IMR-90 (cell line): ENCODE measurements at regions not wholly inside any gene's neighbourhood (a gene's known extent, or its start where the extent isn't known, plus 50 kb on each side); places are given as distances from the start of the nearest gene placed in this dataset.

Experiments
- ATAC-seq: fragments of 200-7000 bp; cut with Tn5 transposase; 2 replicates; pipeline ENCODE4 v1.9.1; 2020; ENCODE audit warnings: low read depth, mild to moderate bottlenecking, moderate library complexity
- BruUV-seq: library from RNA; stranded (reverse); fragments of 400-500 nt; replicated peaks from 2 replicates; lab custom pipeline; 2021; lab: Mats Ljungman, UMichigan
- CTCF ChIA-PET: fragments of 300-600 bp; formaldehyde crosslinking; extraction: SDS; loops from one replicate; lab custom pipeline; 2021; ENCODE audit warnings: antibody characterized with exemption; lab: Yijun Ruan, JAX
- POLR2A ChIA-PET: fragments of 300-600 bp; sonication (Branson Sonifier 250); formaldehyde crosslinking; loops from one replicate; lab custom pipeline; 2022; ENCODE audit warnings: antibody characterized with exemption; ENCODE audit not compliant: unreplicated experiment; lab: Charles Lee
- DNase-seq: peaks from one replicate; pipeline ENCODE4 v3.0.0; 2013
- H2AFZ ChIP-seq: replicated peaks from 2 replicates; pipeline ENCODE3; 2013; ENCODE audit warnings: low read length, mild to moderate bottlenecking; ENCODE audit not compliant: poor library complexity
- H2AK5ac ChIP-seq: 2 replicates; pipeline ENCODE4 v1.6.1; 2013; ENCODE audit warnings: low read depth, low read length, inconsistent platforms
- H2AK9ac ChIP-seq: replicated peaks from 2 replicates; pipeline ENCODE3; 2013; ENCODE audit warnings: mild to moderate bottlenecking, low read depth, low read length, moderate library complexity; ENCODE audit not compliant: poor library complexity
- H2BK120ac ChIP-seq: 2 replicates; pipeline ENCODE4 v1.6.1; 2013; ENCODE audit warnings: low read depth, low read length, inconsistent platforms
- H2BK15ac ChIP-seq: 3 replicates; pipeline ENCODE4 v1.6.1; 2013; ENCODE audit warnings: low read depth, low read length, inconsistent platforms
- H2BK20ac ChIP-seq: 2 replicates; pipeline ENCODE4 v1.6.1; 2013; ENCODE audit warnings: low read depth, mild to moderate bottlenecking, inconsistent platforms, low read length, moderate library complexity
- H2BK5ac ChIP-seq: 2 replicates; pipeline ENCODE4 v1.6.1; 2013; ENCODE audit warnings: mild to moderate bottlenecking, low read depth, low read length, inconsistent platforms; ENCODE audit not compliant: poor library complexity, severe bottlenecking
- H3K14ac ChIP-seq: replicated peaks from 2 replicates; pipeline ENCODE4 v1.6.1; 2013; ENCODE audit warnings: low read depth, low read length, inconsistent platforms
- H3K18ac ChIP-seq: 2 replicates; pipeline ENCODE4 v1.6.1; 2013; ENCODE audit warnings: low read depth, low read length, control low read depth
- H3K23ac ChIP-seq: 2 replicates; pipeline ENCODE4 v1.6.1; 2013; ENCODE audit warnings: low read depth, low read length, inconsistent platforms
- H3K27ac ChIP-seq: 2 replicates; pipeline ENCODE4 v1.5.1; 2013; ENCODE audit warnings: mild to moderate bottlenecking, control low read depth, low read length; ENCODE audit not compliant: insufficient read depth
- H3K27me3 ChIP-seq: 2 replicates; pipeline ENCODE4 v1.6.1; 2013; ENCODE audit warnings: low read length; ENCODE audit not compliant: control insufficient read depth, insufficient read depth
- H3K36me3 ChIP-seq: 2 replicates; pipeline ENCODE4 v1.6.1; 2013; ENCODE audit warnings: low read length, mixed read lengths; ENCODE audit not compliant: control insufficient read depth, insufficient read depth
- H3K4ac ChIP-seq: 2 replicates; pipeline ENCODE4 v1.6.1; 2013; ENCODE audit warnings: low read depth, low read length, inconsistent platforms
- H3K4me1 ChIP-seq: 2 replicates; pipeline ENCODE4 v1.6.1; 2013; ENCODE audit warnings: low read length, mixed read lengths; ENCODE audit not compliant: control insufficient read depth, insufficient read depth
- H3K4me2 ChIP-seq: 2 replicates; pipeline ENCODE4 v1.6.1; 2013; ENCODE audit warnings: low read depth, mild to moderate bottlenecking, control low read depth, low read length, moderate library complexity
- H3K4me3 ChIP-seq: 2 replicates; pipeline ENCODE4 v1.5.1; 2013; ENCODE audit warnings: low read depth, mild to moderate bottlenecking, control low read depth, low read length, moderate library complexity; ENCODE audit not compliant: insufficient read depth
- H3K56ac ChIP-seq: 2 replicates; pipeline ENCODE4 v1.6.1; 2013; ENCODE audit warnings: low read length, inconsistent platforms; ENCODE audit not compliant: insufficient read depth; ENCODE audit errors: extremely low read depth
- H3K79me1 ChIP-seq, 2 experiments: 2 replicates each; pipeline ENCODE4 v1.6.1; 2013; ENCODE audit warnings: low read length in 2 of 2, inconsistent platforms in 1 of 2, low read depth in 1 of 2
- H3K9ac ChIP-seq: 2 replicates; pipeline ENCODE4 v1.6.1; 2013; ENCODE audit warnings: low read depth, low read length, control low read depth
- H3K9me1 ChIP-seq: 2 replicates; pipeline ENCODE4 v1.6.1; 2013; ENCODE audit warnings: low read length, inconsistent platforms; ENCODE audit not compliant: insufficient read depth
- H3K9me3 ChIP-seq: 2 replicates; pipeline ENCODE4 v1.6.1; 2013; ENCODE audit warnings: low read length; ENCODE audit not compliant: control insufficient read depth, insufficient read depth
- H4K20me1 ChIP-seq: 2 replicates; pipeline ENCODE4 v1.6.1; 2013; ENCODE audit warnings: low read length, inconsistent platforms; ENCODE audit not compliant: insufficient read depth
- H4K5ac ChIP-seq: 2 replicates; pipeline ENCODE4 v1.6.1; 2013; ENCODE audit warnings: mild to moderate bottlenecking, low read depth, low read length, control low read depth
- H4K8ac ChIP-seq, 2 experiments: 2 replicates each; pipeline ENCODE4 v1.6.1; 2013; ENCODE audit warnings: low read depth in 2 of 2, low read length in 2 of 2, control low read depth in 1 of 2, inconsistent platforms in 1 of 2
- H4K91ac ChIP-seq: 2 replicates; pipeline ENCODE4 v1.6.1; 2013; ENCODE audit warnings: low read depth, low read length, inconsistent platforms; ENCODE audit not compliant: insufficient read depth
- RFX5 ChIP-seq: IDR thresholded peaks from 2 replicates; pipeline ENCODE4 v1.8.0; 2012; ENCODE audit warnings: low read depth, mild to moderate bottlenecking, low read length, moderate library complexity
- WGBS, 2 experiments: methylation state at CpG; one replicate each; pipeline versions ENCODE4 v1.1.5 to v1.1.7; 2013; ENCODE audit warnings: missing lambda C conversion rate in 2 of 2; ENCODE audit not compliant: insufficient read length in 1 of 2; ENCODE audit errors: extremely low coverage in 2 of 2; 5-methylcytosine and 5-hydroxymethylcytosine counted together
- dilution Hi-C: fragments of 300-500 bp; cut with HindIII; formaldehyde crosslinking; loops from one replicate; pipeline ENCODE4 v1.14.3; 2018; ENCODE audit warnings: low sequenced_read_pairs; ENCODE audit not compliant: unreplicated experiment
- in situ Hi-C: fragments of 300-500 bp; cut with MboI; formaldehyde crosslinking; loops from 3 replicates; pipeline ENCODE4 v1.14.3; 2019; ENCODE audit warnings: low sequenced_read_pairs, inconsistent platforms, mixed read lengths
- intact Hi-C: fragments of 100-400 bp; cut with micrococcal nuclease; formaldehyde crosslinking; loops from 2 replicates; pipeline ENCODE4 v1.10.0; 2022

DNA sequence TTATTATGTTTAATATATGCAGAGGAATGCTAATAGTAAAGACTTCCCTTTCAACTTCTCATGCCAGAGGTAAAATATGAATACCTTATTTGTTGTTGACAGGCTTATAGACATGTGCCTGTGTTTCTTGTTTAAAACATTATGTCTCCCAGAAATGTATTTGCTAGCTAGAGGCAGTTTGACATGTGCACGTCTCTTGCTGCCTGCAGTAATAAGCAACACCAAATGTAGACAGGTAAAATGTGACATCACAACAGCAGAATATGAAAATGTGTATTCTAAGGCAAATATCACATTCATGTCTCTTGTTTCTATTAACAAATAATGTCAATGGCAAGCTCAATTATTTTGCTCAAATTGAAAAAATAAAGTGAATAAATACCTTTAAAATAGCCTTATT lies 80.2 kb upstream of the NEGR1 start:
- Histone ChIP-seq H3K4ac (no peak overlapping the region), H3K27me3 (no peaks in the 10 kb centered on the region), H2BK5ac (no peak overlapping the region), H2BK20ac (no peak overlapping the region), H4K8ac (no peak overlapping the region), H2BK120ac (no peak overlapping the region), H3K9me3 (no peaks in the 10 kb centered on the region), H3K36me3 (no peaks in the 10 kb centered on the region), H4K5ac (no peak overlapping the region), H2AK9ac (no peak overlapping the region), H2AK5ac (no peak overlapping the region), H3K9me1 (no peaks in the 10 kb centered on the region), H3K56ac (no peak overlapping the region), H3K79me1 (no peaks in the 10 kb centered on the region), H3K18ac (no peak overlapping the region), H3K4me1 (no peaks in the 10 kb centered on the region), H3K4me3 (no peak overlapping the region), H3K4me2 (no peak overlapping the region), H3K14ac (no peak overlapping the region), H4K91ac (no peak overlapping the region), H3K23ac (no peak overlapping the region), H3K27ac (no peak overlapping the region), H3K9ac (no peak overlapping the region), H4K20me1 (no peaks in the 10 kb centered on the region), H2BK15ac (no peak overlapping the region), H2AFZ (no peak overlapping the region)
- ChIA-PET POLR2A (no interaction called here), CTCF (no interaction called here)
- in situ Hi-C loops: no loop called here
- dilution Hi-C loops: no loop called here
- WGBS, 2 experiments: no CpG with 5 or more reads among the region's 1 CpG
- TF ChIP-seq RFX5: no peak
- ATAC-seq (no peak), DNase-seq (no peak)
- intact Hi-C loops: no loop called here
- BruUV-seq: no TSS peak
